GM13976 (cell line): ENCODE measurements at regions not wholly inside any gene's neighbourhood (a gene's known extent, or its start where the extent isn't known, plus 50 kb on each side); places are given as distances from the start of the nearest gene placed in this dataset.

Experiments
- DNase-seq: peaks from one replicate; pipeline ENCODE4 v3.0.0; 2012; ENCODE audit warnings: low spot score
- CTCF ChIP-seq: IDR thresholded peaks from 2 replicates; pipeline ENCODE4 v1.5.1; 2012; ENCODE audit warnings: borderline replicate concordance, mild to moderate bottlenecking; ENCODE audit not compliant: insufficient read depth; ENCODE audit errors: extremely low read depth, missing control alignments, control extremely low read depth
- in situ Hi-C: fragments of 300-500 bp; cut with MboI; formaldehyde crosslinking; loops from one replicate; pipeline ENCODE4 v1.12.0; 2022; ENCODE audit warnings: low sequenced_read_pairs, mixed read lengths, inconsistent platforms; ENCODE audit not compliant: unreplicated experiment

DNA sequence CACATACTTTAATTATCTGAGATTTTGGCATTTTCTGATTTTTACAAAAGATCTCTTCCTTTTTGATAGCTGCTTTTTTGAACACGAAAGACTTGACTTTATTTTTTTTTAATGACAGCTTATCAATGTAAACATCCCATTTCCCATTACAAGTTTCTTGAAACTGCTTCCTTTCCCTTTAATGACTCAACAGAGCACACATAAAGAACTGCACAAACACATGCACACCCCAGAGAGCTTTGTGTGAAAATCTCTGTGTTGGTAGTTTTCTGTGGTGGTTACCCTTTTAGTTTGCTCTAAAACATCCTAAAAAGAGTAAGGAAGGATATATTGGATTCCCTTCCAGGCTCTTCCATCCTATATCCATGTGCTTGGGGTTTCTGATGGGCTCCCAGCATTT, 125.1 kb upstream of the ZNF32 start:
- TF ChIP-seq CTCF, result no peak
- in situ Hi-C loops, result no loop called here
- DNase-seq, result no peak

- in situ Hi-C loops, result no loop called here
- no peak for DNase-seq
- no peak for TF ChIP-seq CTCF
Measured at GRCh38 chr10:43772171-43772570, 123.5 kb upstream of the ZNF32 start.

GRCh38 chr10:43771675-43772074, 123.0 kb upstream of the ZNF32 start:
- TF ChIP-seq CTCF, result no peak
- in situ Hi-C loops, result no loop called here
- no peak for DNase-seq

GRCh38 chr10:43765516-43765915, 116.8 kb upstream of the ZNF32 start:
- in situ Hi-C loops, result no loop called here
- no peak for DNase-seq
- no peak for TF ChIP-seq CTCF

GRCh38 chr10:43763846-43764245, 115.2 kb upstream of the ZNF32 start:
- TF ChIP-seq CTCF, result no peak
- in situ Hi-C loops, result no loop called here
- no peak for DNase-seq

GRCh38 chr10:43760514-43760913, 111.8 kb upstream of the ZNF32 start:
- no peak for TF ChIP-seq CTCF
- DNase-seq, result no peak
- in situ Hi-C loops, result no loop called here

- in situ Hi-C loops, result no loop called here
- DNase-seq, result no peak
Measured at GRCh38 chr10:43759216-43759615, 110.5 kb upstream of the ZNF32 start.

More at GRCh38 chr10:43759216-43759615, 110.5 kb upstream of the ZNF32 start:
- TF ChIP-seq CTCF, result no peak
